ENCODE measurements at regions not wholly inside any gene's neighbourhood (a gene's known extent, or its start where the extent isn't known, plus 50 kb on each side); places are given as distances from the start of the nearest gene placed in this dataset.

DNA sequence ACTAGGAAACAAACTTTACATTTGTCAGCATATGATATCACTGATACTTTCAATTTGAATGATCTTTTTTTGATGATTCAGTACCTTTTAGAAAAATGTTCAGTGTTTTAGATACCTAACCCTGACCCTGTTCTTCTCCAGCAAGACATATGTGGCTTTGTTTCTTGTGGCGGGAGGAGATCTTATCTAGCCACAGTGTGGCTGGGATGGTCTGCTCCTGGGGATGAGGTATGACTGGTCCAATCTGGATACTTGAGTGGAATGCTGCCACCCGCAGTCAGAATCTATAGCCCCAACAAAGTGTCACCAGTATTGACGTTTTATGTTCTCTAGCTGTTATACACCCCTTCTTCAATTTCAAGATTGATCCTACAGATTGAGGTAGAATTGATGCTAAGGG, 439.0 kb upstream of the GOLIM4 start:
- Histone ChIP-seq H3K36me3 (replicated peaks in 1 of 2) (no peaks in the 10 kb centered on the region), H3K4me3 (no peak overlapping the region), H3K27ac (no peak overlapping the region), H3K27me3 (no peaks in the 10 kb centered on the region), H3K9me3 (replicated peaks in 1 of 3) (no peaks in the 10 kb centered on the region), H3K4me1 (replicated peaks in 1 of 2) (no peaks in the 10 kb centered on the region)
- 46 to 51% (median 49%) methylated on average over 3 of the region's 3 CpGs for WGBS, 4 donors
- no peak for DNase-seq
- intact Hi-C loops (cut with DNase I), result no loop called here
- no peak for TF ChIP-seq POLR2A (IDR thresholded peaks at IDR 0.05)
- TF ChIP-seq, protein P1, sequence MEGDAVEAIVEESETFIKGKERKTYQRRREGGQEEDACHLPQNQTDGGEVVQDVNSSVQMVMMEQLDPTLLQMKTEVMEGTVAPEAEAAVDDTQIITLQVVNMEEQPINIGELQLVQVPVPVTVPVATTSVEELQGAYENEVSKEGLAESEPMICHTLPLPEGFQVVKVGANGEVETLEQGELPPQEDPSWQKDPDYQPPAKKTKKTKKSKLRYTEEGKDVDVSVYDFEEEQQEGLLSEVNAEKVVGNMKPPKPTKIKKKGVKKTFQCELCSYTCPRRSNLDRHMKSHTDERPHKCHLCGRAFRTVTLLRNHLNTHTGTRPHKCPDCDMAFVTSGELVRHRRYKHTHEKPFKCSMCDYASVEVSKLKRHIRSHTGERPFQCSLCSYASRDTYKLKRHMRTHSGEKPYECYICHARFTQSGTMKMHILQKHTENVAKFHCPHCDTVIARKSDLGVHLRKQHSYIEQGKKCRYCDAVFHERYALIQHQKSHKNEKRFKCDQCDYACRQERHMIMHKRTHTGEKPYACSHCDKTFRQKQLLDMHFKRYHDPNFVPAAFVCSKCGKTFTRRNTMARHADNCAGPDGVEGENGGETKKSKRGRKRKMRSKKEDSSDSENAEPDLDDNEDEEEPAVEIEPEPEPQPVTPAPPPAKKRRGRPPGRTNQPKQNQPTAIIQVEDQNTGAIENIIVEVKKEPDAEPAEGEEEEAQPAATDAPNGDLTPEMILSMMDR (IDR thresholded peaks at IDR 0.05), result no peak

DNA sequence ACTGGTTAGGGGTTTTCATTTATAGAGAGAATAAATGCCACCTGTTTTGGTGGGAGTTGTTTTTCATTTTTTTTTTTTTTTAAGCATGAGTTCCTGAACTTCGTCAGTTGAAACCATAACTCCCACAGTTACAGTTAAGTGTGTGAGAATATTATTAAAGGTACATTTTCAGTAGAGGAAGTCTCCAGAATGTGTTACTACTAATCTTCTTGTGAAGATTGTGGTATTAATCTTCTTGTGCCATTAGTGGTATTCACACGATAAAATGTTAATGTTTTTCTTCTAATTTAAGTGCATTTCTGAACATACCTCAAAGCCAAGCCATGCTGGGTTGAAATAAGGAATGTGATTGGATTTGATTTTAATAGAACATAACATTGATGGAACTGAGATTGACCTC, 437.9 kb upstream of the GOLIM4 start:
- Histone ChIP-seq H3K4me3 (no peak overlapping the region), H3K27me3 (no peaks in the 10 kb centered on the region), H3K4me1 (replicated peaks in 1 of 2) (no peaks in the 10 kb centered on the region), H3K27ac (no peak overlapping the region), H3K36me3 (replicated peaks in 1 of 2) (no peaks in the 10 kb centered on the region), H3K9me3 (replicated peaks in 1 of 3) (no peaks in the 10 kb centered on the region)
- intact Hi-C loops (cut with DNase I), result no loop called here
- WGBS, 4 donors, result 52 to 80% (median 56%) methylated on average over 2 of the region's 2 CpGs
- DNase-seq, result no peak
- TF ChIP-seq POLR2A (IDR thresholded peaks at IDR 0.05), result no peak

DNA sequence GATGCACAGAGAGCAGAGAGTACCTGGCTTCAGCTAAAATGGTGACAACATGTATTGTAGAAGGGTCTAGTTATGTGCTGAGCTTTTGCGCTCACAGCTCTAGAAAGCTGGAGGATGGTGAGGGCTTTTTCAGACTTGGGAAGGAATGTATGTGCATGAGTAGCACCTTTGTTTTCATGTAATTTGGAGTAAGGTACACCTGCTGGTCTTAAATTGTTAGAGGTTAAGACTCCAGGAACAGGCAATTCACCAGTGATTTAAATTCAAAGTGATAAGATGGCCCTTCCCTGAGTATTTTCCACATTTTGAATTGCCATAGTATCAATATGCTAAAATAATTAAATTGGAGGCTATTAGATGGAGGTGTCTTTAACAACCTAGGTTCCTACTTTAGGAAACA, 436.4 kb upstream of the GOLIM4 start:
- intact Hi-C loops (cut with DNase I), result no loop called here
- 86 to 100% (median 94%) methylated on average over 1 of the region's 1 CpG for WGBS, 4 donors
- H3K9me3 ChIP-seq (replicated peaks in 1 of 3), result no peaks in the 10 kb centered on the region
- H3K4me1 ChIP-seq (replicated peaks in 1 of 2), result no peaks in the 10 kb centered on the region
- no peak overlapping the region for H3K4me3 ChIP-seq
- H3K27me3 ChIP-seq, result no peaks in the 10 kb centered on the region
- H3K36me3 ChIP-seq (replicated peaks in 1 of 2), result no peaks in the 10 kb centered on the region
- TF ChIP-seq, protein P1 (IDR thresholded peaks at IDR 0.05), result no peak
- no peak for TF ChIP-seq POLR2A (IDR thresholded peaks at IDR 0.05)
- H3K27ac ChIP-seq, result no peak overlapping the region
- DNase-seq, result no peak

DNA sequence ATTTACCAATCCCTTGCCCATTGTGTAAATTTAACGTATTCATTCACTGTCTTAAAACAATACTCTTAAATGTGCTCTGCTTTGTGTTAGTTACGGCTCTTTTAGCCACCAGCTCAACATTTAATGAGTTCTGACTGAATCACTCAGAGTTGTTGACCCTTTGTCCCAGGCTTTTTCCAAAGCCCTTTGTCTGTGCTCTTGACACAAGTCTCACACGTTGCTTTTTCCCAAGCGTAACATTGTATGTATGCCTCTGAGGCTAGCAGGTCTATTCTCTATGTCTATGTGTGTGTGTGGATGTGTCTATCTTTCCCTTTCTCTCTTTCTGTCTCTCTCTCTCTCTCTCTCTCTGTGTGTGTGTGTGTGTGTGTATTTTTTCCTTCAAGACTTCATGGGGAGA, 435.4 kb upstream of the GOLIM4 start:
- Histone ChIP-seq H3K27me3 (no peaks in the 10 kb centered on the region), H3K4me1 (replicated peaks in 1 of 2) (no peaks in the 10 kb centered on the region), H3K27ac (no peak overlapping the region), H3K36me3 (replicated peaks in 1 of 2) (no peaks in the 10 kb centered on the region), H3K4me3 (no peak overlapping the region), H3K9me3 (replicated peaks in 1 of 3) (no peaks in the 10 kb centered on the region)
- TF ChIP-seq, protein P1 (IDR thresholded peaks at IDR 0.05), result no peak
- no peak for TF ChIP-seq POLR2A (IDR thresholded peaks at IDR 0.05)
- intact Hi-C loops (cut with DNase I), result no loop called here
- 69 to 74% (median 72%) methylated on average over 4 of the region's 4 CpGs for WGBS, 4 donors
- no peak for DNase-seq

DNA sequence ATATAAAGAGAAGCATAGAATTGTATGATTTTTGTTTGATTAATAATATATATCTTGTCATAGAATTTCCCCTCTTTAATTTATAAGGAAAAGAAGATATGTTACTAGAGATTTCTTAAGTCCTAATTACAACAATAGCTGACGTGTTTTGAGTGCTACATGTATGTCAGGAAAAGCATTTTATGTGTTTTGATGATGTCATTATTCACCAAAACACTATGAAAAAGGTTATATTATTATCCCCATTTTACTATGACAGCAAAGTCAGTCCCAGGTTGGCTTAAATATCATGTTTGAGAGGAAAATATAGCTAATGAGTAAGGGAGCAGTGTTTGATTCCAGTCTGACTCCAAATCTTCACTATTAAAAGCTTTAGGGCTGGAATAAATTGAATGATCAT, 428.4 kb upstream of the GOLIM4 start:
- H3K9me3 ChIP-seq (replicated peaks in 1 of 3), result no peaks in the 10 kb centered on the region
- no peak overlapping the region for H3K4me3 ChIP-seq
- intact Hi-C loops (cut with DNase I), result no loop called here
- TF ChIP-seq, protein P1 (IDR thresholded peaks at IDR 0.05), result no peak
- TF ChIP-seq POLR2A (IDR thresholded peaks at IDR 0.05), result no peak
- H3K36me3 ChIP-seq (replicated peaks in 1 of 2), result no peaks in the 10 kb centered on the region
- DNase-seq, result no peak
- 49 to 68% (median 60%) methylated on average over 1 of the region's 1 CpG for WGBS, 4 donors
- H3K4me1 ChIP-seq (replicated peaks in 1 of 2), result no peaks in the 10 kb centered on the region
- H3K27me3 ChIP-seq, result no peaks in the 10 kb centered on the region
- no peak overlapping the region for H3K27ac ChIP-seq

Measured in adrenal gland (tissue), 9 donors.